ENCODE measurements at regions not wholly inside any gene's neighbourhood (a gene's known extent, or its start where the extent isn't known, plus 50 kb on each side); places are given as distances from the start of the nearest gene placed in this dataset.

DNA sequence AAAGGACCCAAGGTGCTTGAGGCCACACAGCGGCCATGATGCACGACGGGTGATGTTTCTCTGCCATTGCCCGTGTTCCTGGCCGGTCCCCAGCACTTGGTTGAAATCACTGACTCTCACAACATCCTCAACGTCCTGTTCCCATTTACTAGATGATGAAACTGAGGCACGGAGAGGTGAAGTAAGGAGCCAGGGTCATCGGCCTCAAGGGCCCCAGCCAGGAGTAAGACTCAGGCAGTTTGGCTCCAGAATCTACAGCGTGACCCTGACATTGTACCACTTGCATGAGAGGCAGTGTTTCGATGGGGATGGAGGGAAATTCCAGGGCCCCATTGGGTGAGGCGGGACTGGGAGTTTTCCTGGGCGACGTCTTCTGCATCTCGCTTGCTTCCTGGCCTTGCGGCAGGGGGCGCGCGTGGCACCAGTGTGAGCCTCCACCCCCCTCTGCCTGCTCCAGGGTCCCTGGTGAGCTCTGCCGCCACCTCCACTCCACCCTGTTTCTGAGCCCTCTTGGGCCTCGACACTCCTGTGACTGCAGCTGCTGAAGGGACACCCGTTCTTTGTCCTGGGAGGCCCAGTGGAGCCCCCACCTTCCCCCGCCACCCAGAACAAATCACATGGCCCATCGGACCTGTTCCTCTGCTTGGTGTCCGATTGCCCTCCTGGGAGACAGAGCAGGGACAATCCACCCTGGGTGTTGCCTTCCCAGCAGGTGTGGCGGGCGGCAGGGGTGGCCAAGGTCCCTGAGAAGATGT, 133.0 kb upstream of the GSE1 start:
- TF ChIP-seq, protein P1, sequence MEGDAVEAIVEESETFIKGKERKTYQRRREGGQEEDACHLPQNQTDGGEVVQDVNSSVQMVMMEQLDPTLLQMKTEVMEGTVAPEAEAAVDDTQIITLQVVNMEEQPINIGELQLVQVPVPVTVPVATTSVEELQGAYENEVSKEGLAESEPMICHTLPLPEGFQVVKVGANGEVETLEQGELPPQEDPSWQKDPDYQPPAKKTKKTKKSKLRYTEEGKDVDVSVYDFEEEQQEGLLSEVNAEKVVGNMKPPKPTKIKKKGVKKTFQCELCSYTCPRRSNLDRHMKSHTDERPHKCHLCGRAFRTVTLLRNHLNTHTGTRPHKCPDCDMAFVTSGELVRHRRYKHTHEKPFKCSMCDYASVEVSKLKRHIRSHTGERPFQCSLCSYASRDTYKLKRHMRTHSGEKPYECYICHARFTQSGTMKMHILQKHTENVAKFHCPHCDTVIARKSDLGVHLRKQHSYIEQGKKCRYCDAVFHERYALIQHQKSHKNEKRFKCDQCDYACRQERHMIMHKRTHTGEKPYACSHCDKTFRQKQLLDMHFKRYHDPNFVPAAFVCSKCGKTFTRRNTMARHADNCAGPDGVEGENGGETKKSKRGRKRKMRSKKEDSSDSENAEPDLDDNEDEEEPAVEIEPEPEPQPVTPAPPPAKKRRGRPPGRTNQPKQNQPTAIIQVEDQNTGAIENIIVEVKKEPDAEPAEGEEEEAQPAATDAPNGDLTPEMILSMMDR (IDR thresholded peaks at IDR 0.05) = no peak
- TF ChIP-seq POLR2AphosphoS5 (IDR thresholded peaks at IDR 0.05) (no peak), POLR2A (IDR thresholded peaks at IDR 0.05) (no peak), EP300 (IDR thresholded peaks at IDR 0.05) (no peak)
